Peyer's patch (tissue), 4 donors: ENCODE measurements at regions not wholly inside any gene's neighbourhood (a gene's known extent, or its start where the extent isn't known, plus 50 kb on each side); places are given as distances from the start of the nearest gene placed in this dataset.

Experiments
- DNase-seq, 3 donors: peaks; one replicate each; pipeline ENCODE4 v3.0.0-alpha.2; 2017 to 2019
- H3K27ac ChIP-seq, 4 donors: fragments of 200-600 bp; sonication (generic); one replicate each; pipeline ENCODE4 v1.5.1; 2016 to 2019
- H3K27me3 ChIP-seq, 2 donors: fragments of 200-600 bp; sonication (generic); one replicate each; pipeline ENCODE4 v1.5.1; 2019
- H3K36me3 ChIP-seq, 3 donors: fragments of 200-600 bp; sonication (generic); one replicate each; pipeline ENCODE4 v1.5.1; 2016 to 2019
- H3K4me1 ChIP-seq, 4 donors: fragments of 200-600 bp; sonication (generic); one replicate each; pipeline ENCODE4 v1.5.1; 2016 to 2019
- H3K4me3 ChIP-seq, 4 donors: fragments of 200-600 bp; sonication (generic); 1 replicate in 3 of 4; 2 replicates in 1 of 4; pipeline ENCODE4 v1.5.1; 2016 to 2019; ENCODE audit warnings: mild to moderate bottlenecking in 1 of 4
- H3K9me3 ChIP-seq, 4 donors: fragments of 200-600 bp; sonication (generic); one replicate each; pipeline ENCODE4 v1.5.1; 2016 to 2019; ENCODE audit warnings: mild to moderate bottlenecking in 1 of 4
- CTCF ChIP-seq, 6 experiments: fragments of 450-650 bp in 4 of 6; fragments of 200-600 bp in 2 of 6; sonication (generic) in 1 of 6; IDR thresholded peaks; one replicate each; pipeline ENCODE4 v1.5.1; 2017 to 2019; ENCODE audit warnings: antibody characterized with exemption in 6 of 6, mild to moderate bottlenecking in 3 of 6, moderate library complexity in 1 of 6
- POLR2A ChIP-seq, 2 donors: fragments of 450-650 bp; IDR thresholded peaks; one replicate each; pipeline ENCODE4 v1.5.1; 2017; ENCODE audit warnings: antibody characterized with exemption in 2 of 2, mild to moderate bottlenecking in 2 of 2, moderate library complexity in 2 of 2

GRCh38 chr10:28928484-28928883 lies 251.2 kb downstream of the BAMBI start:
- TF ChIP-seq POLR2A (IDR thresholded peaks at IDR 0.05): no peak
- TF ChIP-seq CTCF (IDR thresholded peaks at IDR 0.05): no peak
- Histone ChIP-seq H3K27me3 (no peaks in the 10 kb centered on the region), H3K36me3 (no peaks in the 10 kb centered on the region), H3K9me3 (no peaks in the 10 kb centered on the region), H3K4me1 (no peaks in the 10 kb centered on the region), H3K27ac (no peak overlapping the region), H3K4me3 (no peak overlapping the region)
- no peak for DNase-seq

GRCh38 chr10:28929942-28930341 lies 252.6 kb downstream of the BAMBI start:
- Histone ChIP-seq H3K4me1 (no peaks in the 10 kb centered on the region), H3K27ac (no peak overlapping the region), H3K27me3 (no peaks in the 10 kb centered on the region), H3K36me3 (no peaks in the 10 kb centered on the region), H3K4me3 (no peak overlapping the region), H3K9me3 (no peaks in the 10 kb centered on the region)
- TF ChIP-seq CTCF (IDR thresholded peaks at IDR 0.05): no peak
- TF ChIP-seq POLR2A (IDR thresholded peaks at IDR 0.05): no peak
- DNase-seq: no peak

GRCh38 chr10:28930514-28931495 lies 253.5 kb downstream of the BAMBI start:
- Histone ChIP-seq H3K9me3 (no peaks in the 10 kb centered on the region), H3K27ac (no peak overlapping the region), H3K36me3 (no peaks in the 10 kb centered on the region), H3K27me3 (no peaks in the 10 kb centered on the region), H3K4me1 (no peaks in the 10 kb centered on the region), H3K4me3 (no peak overlapping the region)
- TF ChIP-seq POLR2A (IDR thresholded peaks at IDR 0.05) (no peak), CTCF (IDR thresholded peaks at IDR 0.05) (no peak)
- DNase-seq: no peak

GRCh38 chr10:28935061-28935460 lies 257.7 kb downstream of the BAMBI start:
- Histone ChIP-seq H3K4me3 (no peak overlapping the region), H3K27me3 (no peaks in the 10 kb centered on the region), H3K9me3 (no peaks in the 10 kb centered on the region), H3K27ac (no peak overlapping the region), H3K36me3 (no peaks in the 10 kb centered on the region), H3K4me1 (no peaks in the 10 kb centered on the region)
- DNase-seq: no peak
- TF ChIP-seq POLR2A (IDR thresholded peaks at IDR 0.05): no peak

GRCh38 chr10:28937959-28938358 lies 260.6 kb downstream of the BAMBI start:
- no peak for TF ChIP-seq POLR2A (IDR thresholded peaks at IDR 0.05)
- no peak for TF ChIP-seq CTCF (IDR thresholded peaks at IDR 0.05)
- Histone ChIP-seq H3K4me3 (no peak overlapping the region), H3K27ac (no peak overlapping the region), H3K4me1 (no peaks in the 10 kb centered on the region), H3K9me3 (no peaks in the 10 kb centered on the region), H3K27me3 (no peaks in the 10 kb centered on the region), H3K36me3 (no peaks in the 10 kb centered on the region)
- no peak for DNase-seq

GRCh38 chr10:28938745-28939144 lies 261.4 kb downstream of the BAMBI start:
- Histone ChIP-seq H3K27me3 (no peaks in the 10 kb centered on the region), H3K27ac (no peak overlapping the region), H3K36me3 (no peaks in the 10 kb centered on the region), H3K4me1 (no peaks in the 10 kb centered on the region), H3K4me3 (no peak overlapping the region), H3K9me3 (no peaks in the 10 kb centered on the region)
- no peak for DNase-seq
- no peak for TF ChIP-seq POLR2A (IDR thresholded peaks at IDR 0.05)
- no peak for TF ChIP-seq CTCF (IDR thresholded peaks at IDR 0.05)
